OCI-LY1 (cell line): ENCODE measurements at regions not wholly inside any gene's neighbourhood (a gene's known extent, or its start where the extent isn't known, plus 50 kb on each side); places are given as distances from the start of the nearest gene placed in this dataset.

Experiments used
- H2AFZ ChIP-seq: fragments of 200-600 bp; sonication (generic), shearing (Covaris generic); 2 replicates; pipeline ENCODE4 v1.6.0; 2014; ENCODE audit warnings: antibody characterized with exemption, mild to moderate bottlenecking, low read length
- H3F3A ChIP-seq: fragments of 200-600 bp; sonication (generic), shearing (Covaris generic); 2 replicates; pipeline ENCODE4 v1.6.0; 2014; ENCODE audit warnings: mild to moderate bottlenecking, antibody characterized with exemption, low read length, moderate library complexity; ENCODE audit not compliant: insufficient read depth
- H3K27ac ChIP-seq: fragments of 200-600 bp; sonication (generic); 2 replicates; pipeline ENCODE4 v1.5.1; 2014; ENCODE audit warnings: low read length, mixed run types, mild to moderate bottlenecking, low read depth; ENCODE audit not compliant: poor library complexity, severe bottlenecking
- H3K27me3 ChIP-seq: fragments of 200-600 bp; sonication (generic); 2 replicates; pipeline ENCODE4 v1.6.0; 2014; ENCODE audit warnings: antibody characterized with exemption, mild to moderate bottlenecking, low read length, moderate library complexity; ENCODE audit not compliant: insufficient read depth
- H3K36me3 ChIP-seq: fragments of 200-600 bp; sonication (generic); 2 replicates; pipeline ENCODE4 v1.6.1; 2014; ENCODE audit warnings: mild to moderate bottlenecking, antibody characterized with exemption, low read length, moderate library complexity, mixed read lengths; ENCODE audit not compliant: insufficient read depth
- H3K4me1 ChIP-seq: fragments of 200-600 bp; sonication (generic); 2 replicates; pipeline ENCODE4 v1.5.1; 2014; ENCODE audit warnings: mild to moderate bottlenecking, low read length, moderate library complexity; ENCODE audit not compliant: insufficient read depth, severe bottlenecking
- H3K4me2 ChIP-seq: fragments of 200-600 bp; sonication (generic), shearing (Covaris generic); 2 replicates; pipeline ENCODE4 v1.6.1; 2014; ENCODE audit warnings: low read length
- H3K4me3 ChIP-seq: fragments of 200-600 bp; sonication (generic); 2 replicates; pipeline ENCODE4 v1.5.1; 2014; ENCODE audit warnings: low read length, low read depth, mild to moderate bottlenecking, mixed read lengths; ENCODE audit not compliant: poor library complexity, severe bottlenecking
- H3K79me2 ChIP-seq: fragments of 200-600 bp; shearing (Covaris generic); 2 replicates; pipeline ENCODE4 v1.6.1; 2016; ENCODE audit warnings: mixed run types, low read length, mixed read lengths; ENCODE audit not compliant: insufficient read depth
- H3K9ac ChIP-seq: fragments of 200-600 bp; sonication (generic), shearing (Covaris generic); 2 replicates; pipeline ENCODE4 v1.6.1; 2014; ENCODE audit warnings: mild to moderate bottlenecking, low read length, mixed read lengths
- H3K9me2 ChIP-seq: fragments of 200-600 bp; sonication (generic), shearing (Covaris generic); 2 replicates; pipeline ENCODE4 v1.6.1; 2014; ENCODE audit warnings: low read depth, mild to moderate bottlenecking, low read length, mixed read lengths
- H3K9me3 ChIP-seq: fragments of 200-600 bp; shearing (Covaris generic); 2 replicates; pipeline ENCODE4 v1.6.1; 2014; ENCODE audit warnings: low read length, mixed read lengths
- H4K20me1 ChIP-seq: fragments of 200-600 bp; sonication (generic), shearing (Covaris generic); 2 replicates; pipeline ENCODE4 v1.6.0; 2016; ENCODE audit warnings: mild to moderate bottlenecking, low read length; ENCODE audit not compliant: insufficient read depth
- EZH2 ChIP-seq: fragments of 200-600 bp; sonication (generic), shearing (Covaris generic); IDR thresholded peaks from 2 replicates; pipeline ENCODE4 v1.8.0; 2017; ENCODE audit warnings: borderline replicate concordance, mixed run types, mild to moderate bottlenecking, antibody characterized with exemption, low read length, moderate library complexity, mixed read lengths
- TF ChIP-seq, protein P1 (sequence below): fragments of 200-600 bp; sonication (generic), shearing (Covaris generic); IDR thresholded peaks from 2 replicates; pipeline ENCODE4 v1.5.1; 2017; ENCODE audit warnings: mild to moderate bottlenecking, antibody characterized with exemption, low read length, moderate library complexity, mixed read lengths

DNA sequence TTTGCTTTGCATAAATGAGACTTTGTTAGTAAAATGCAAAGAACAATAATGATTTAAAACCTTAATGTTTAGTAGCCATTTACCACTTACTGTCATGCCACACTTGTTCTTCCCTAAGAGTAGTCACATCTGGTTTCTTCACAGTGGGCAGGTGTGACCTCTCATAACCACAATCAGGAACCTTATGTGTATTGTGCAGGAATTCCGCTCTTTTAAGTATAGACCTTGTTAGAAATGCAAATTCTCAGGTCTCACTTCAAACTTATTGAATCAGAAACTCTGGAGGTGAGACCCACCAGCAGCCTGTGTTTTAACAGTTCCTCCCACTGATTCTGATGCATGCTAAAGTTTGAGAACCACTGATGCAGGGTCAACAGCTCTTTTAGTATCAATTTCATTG, 518.8 kb upstream of the MEX3C start:
- TF ChIP-seq, protein P1, sequence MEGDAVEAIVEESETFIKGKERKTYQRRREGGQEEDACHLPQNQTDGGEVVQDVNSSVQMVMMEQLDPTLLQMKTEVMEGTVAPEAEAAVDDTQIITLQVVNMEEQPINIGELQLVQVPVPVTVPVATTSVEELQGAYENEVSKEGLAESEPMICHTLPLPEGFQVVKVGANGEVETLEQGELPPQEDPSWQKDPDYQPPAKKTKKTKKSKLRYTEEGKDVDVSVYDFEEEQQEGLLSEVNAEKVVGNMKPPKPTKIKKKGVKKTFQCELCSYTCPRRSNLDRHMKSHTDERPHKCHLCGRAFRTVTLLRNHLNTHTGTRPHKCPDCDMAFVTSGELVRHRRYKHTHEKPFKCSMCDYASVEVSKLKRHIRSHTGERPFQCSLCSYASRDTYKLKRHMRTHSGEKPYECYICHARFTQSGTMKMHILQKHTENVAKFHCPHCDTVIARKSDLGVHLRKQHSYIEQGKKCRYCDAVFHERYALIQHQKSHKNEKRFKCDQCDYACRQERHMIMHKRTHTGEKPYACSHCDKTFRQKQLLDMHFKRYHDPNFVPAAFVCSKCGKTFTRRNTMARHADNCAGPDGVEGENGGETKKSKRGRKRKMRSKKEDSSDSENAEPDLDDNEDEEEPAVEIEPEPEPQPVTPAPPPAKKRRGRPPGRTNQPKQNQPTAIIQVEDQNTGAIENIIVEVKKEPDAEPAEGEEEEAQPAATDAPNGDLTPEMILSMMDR: no peak
- TF ChIP-seq EZH2: no peak
- Histone ChIP-seq H3K4me2 (no peak overlapping the region), H3K9me2 (no peaks in the 10 kb centered on the region), H3F3A (no peaks in the 10 kb centered on the region), H3K4me3 (no peak overlapping the region), H3K9me3 (no peaks in the 10 kb centered on the region), H2AFZ (no peak overlapping the region), H4K20me1 (no peaks in the 10 kb centered on the region), H3K79me2 (no peaks in the 10 kb centered on the region), H3K4me1 (no peaks in the 10 kb centered on the region), H3K27ac (no peak overlapping the region), H3K9ac (no peak overlapping the region), H3K27me3 (no peaks in the 10 kb centered on the region), H3K36me3 (no peaks in the 10 kb centered on the region)

DNA sequence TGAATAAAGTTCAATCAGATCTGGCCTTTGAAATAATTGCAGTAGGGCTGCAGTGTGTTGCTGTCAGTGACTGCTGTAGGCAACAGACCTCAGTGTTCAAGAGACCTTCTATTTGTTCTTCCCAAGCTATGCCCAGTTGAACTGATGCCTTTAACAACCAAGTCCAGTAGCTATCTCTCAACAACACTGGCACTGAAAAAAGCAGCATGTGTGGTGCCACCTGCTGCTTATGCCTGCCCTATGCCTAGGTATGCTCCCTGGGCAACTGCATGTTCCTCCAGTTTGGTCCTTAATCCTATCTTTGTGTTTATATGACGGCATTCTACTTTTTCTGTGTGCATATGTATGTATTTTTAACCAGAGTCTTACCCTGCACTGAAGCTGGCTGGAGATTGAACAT, 523.9 kb upstream of the MEX3C start:
- Histone ChIP-seq H3K9me3 (no peaks in the 10 kb centered on the region), H3F3A (no peaks in the 10 kb centered on the region), H4K20me1 (no peaks in the 10 kb centered on the region), H3K4me2 (no peak overlapping the region), H3K9me2 (no peaks in the 10 kb centered on the region), H3K4me3 (no peak overlapping the region), H3K4me1 (no peaks in the 10 kb centered on the region), H3K36me3 (no peaks in the 10 kb centered on the region), H3K79me2 (no peaks in the 10 kb centered on the region), H3K27me3 (0 out of 2 replicates have a peak, but pooled peaks cover 3% of the 10 kb centered on the region), H3K9ac (no peak overlapping the region), H3K27ac (no peak overlapping the region), H2AFZ (no peak overlapping the region)
- TF ChIP-seq, protein P1: no peak
- TF ChIP-seq EZH2: no peak

DNA sequence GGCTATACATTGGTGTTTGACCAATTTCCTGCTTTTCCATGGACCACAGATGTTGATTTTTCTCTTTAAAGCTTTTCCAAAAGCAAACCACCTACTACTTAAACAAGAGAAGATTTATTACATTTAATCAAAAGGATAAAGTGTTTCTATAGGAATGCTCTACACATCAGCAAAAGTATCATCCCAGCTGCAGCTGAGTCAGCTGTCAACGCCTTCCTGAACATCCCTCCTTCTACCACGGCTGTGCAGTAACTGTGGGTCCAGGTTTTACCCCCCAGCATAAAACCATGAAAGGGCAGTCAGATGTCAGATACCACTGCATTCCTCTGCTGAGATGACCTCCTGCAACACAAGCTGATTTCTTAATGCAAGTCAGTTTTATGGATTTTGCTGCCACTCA, 524.5 kb upstream of the MEX3C start:
- no peaks in the 10 kb centered on the region for H4K20me1 ChIP-seq
- H3K36me3 ChIP-seq: no peaks in the 10 kb centered on the region
- H2AFZ ChIP-seq: no peak overlapping the region
- H3K4me3 ChIP-seq: no peak overlapping the region
- H3F3A ChIP-seq: no peaks in the 10 kb centered on the region
- H3K9ac ChIP-seq: no peak overlapping the region
- no peak for TF ChIP-seq EZH2
- TF ChIP-seq, protein P1: no peak
- H3K9me2 ChIP-seq: no peaks in the 10 kb centered on the region
- 0 out of 2 replicates have a peak, but pooled peaks cover 3% of the 10 kb centered on the region for H3K27me3 ChIP-seq
- no peaks in the 10 kb centered on the region for H3K79me2 ChIP-seq
- no peaks in the 10 kb centered on the region for H3K9me3 ChIP-seq
- H3K27ac ChIP-seq: no peak overlapping the region
- no peak overlapping the region for H3K4me2 ChIP-seq
- no peaks in the 10 kb centered on the region for H3K4me1 ChIP-seq
